ENCODE measurements at regions not wholly inside any gene's neighbourhood (a gene's known extent, or its start where the extent isn't known, plus 50 kb on each side); places are given as distances from the start of the nearest gene placed in this dataset.

DNA sequence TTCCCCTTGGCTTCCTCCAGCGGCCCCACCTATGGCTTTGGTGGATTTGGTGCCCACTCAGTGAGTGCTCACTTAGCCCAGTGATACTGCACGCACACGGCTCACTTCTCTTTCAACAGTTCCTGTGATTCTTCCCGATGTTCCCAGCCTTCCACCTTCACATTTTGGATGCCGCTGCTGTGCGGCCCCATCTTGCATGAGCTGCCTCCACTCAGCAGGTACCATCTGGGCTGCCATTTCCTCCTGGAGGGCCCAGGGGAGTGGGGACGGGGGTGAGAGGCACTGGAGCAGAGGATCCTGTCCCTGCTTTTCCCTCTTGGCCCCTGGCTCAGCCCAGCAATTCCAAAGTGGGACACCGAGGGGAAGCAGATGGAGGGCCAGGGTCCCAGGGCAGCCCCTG, 323.3 kb upstream of the ZNF32 start:
- TF ChIP-seq, protein P1, sequence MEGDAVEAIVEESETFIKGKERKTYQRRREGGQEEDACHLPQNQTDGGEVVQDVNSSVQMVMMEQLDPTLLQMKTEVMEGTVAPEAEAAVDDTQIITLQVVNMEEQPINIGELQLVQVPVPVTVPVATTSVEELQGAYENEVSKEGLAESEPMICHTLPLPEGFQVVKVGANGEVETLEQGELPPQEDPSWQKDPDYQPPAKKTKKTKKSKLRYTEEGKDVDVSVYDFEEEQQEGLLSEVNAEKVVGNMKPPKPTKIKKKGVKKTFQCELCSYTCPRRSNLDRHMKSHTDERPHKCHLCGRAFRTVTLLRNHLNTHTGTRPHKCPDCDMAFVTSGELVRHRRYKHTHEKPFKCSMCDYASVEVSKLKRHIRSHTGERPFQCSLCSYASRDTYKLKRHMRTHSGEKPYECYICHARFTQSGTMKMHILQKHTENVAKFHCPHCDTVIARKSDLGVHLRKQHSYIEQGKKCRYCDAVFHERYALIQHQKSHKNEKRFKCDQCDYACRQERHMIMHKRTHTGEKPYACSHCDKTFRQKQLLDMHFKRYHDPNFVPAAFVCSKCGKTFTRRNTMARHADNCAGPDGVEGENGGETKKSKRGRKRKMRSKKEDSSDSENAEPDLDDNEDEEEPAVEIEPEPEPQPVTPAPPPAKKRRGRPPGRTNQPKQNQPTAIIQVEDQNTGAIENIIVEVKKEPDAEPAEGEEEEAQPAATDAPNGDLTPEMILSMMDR (IDR thresholded peaks at IDR 0.05), result no peak
- TF ChIP-seq POLR2A (IDR thresholded peaks at IDR 0.05), result no peak
